Lower lobe of right lung (tissue), 2 donors: ENCODE measurements at regions not wholly inside any gene's neighbourhood (a gene's known extent, or its start where the extent isn't known, plus 50 kb on each side); places are given as distances from the start of the nearest gene placed in this dataset.

Experiments
- ATAC-seq, 2 donors: fragments of 200-7000 bp; cut with Tn5 transposase; one replicate each; pipeline ENCODE4 v1.9.1; 2020 to 2022; ENCODE audit warnings: mild to moderate bottlenecking in 2 of 2, moderate library complexity in 2 of 2
- DNase-seq: peaks from one replicate; pipeline ENCODE4 v3.0.0-alpha.2; 2020
- H3K27ac ChIP-seq: fragments of 200-600 bp; one replicate; pipeline ENCODE4 v1.8.0; 2022
- H3K27me3 ChIP-seq: fragments of 200-600 bp; one replicate; pipeline ENCODE4 v1.8.0; 2022; ENCODE audit warnings: low read depth
- H3K36me3 ChIP-seq: fragments of 200-600 bp; one replicate; pipeline ENCODE4 v1.8.0; 2022; ENCODE audit warnings: mild to moderate bottlenecking
- H3K4me1 ChIP-seq: fragments of 200-600 bp; one replicate; pipeline ENCODE4 v1.8.0; 2022
- H3K4me3 ChIP-seq: fragments of 200-600 bp; one replicate; pipeline ENCODE4 v1.8.0; 2022; ENCODE audit warnings: mild to moderate bottlenecking
- H3K9me3 ChIP-seq: fragments of 200-600 bp; one replicate; pipeline ENCODE4 v1.8.0; 2022
- intact Hi-C: fragments of 100-400 bp; cut with DNase I; formaldehyde crosslinking; loops from one replicate; pipeline ENCODE4 v1.11.0; 2022
- TF ChIP-seq, protein P1 (sequence below): fragments of 200-600 bp; IDR thresholded peaks from one replicate; pipeline ENCODE4 v1.8.0; 2022; ENCODE audit warnings: antibody characterized with exemption, mild to moderate bottlenecking
- donor health status: DM: no; HTN: yes; CAD: no; lungs with severe emphysema.

GRCh38 chr3:152720951-152721718 lies 113.8 kb upstream of the P2RY1 start:
- no peak for ATAC-seq
- no peaks in the 10 kb centered on the region for H3K36me3 ChIP-seq
- no peak overlapping the region for H3K27ac ChIP-seq
- DNase-seq, result no peak
- H3K27me3 ChIP-seq, result no peaks in the 10 kb centered on the region
- TF ChIP-seq, protein P1, sequence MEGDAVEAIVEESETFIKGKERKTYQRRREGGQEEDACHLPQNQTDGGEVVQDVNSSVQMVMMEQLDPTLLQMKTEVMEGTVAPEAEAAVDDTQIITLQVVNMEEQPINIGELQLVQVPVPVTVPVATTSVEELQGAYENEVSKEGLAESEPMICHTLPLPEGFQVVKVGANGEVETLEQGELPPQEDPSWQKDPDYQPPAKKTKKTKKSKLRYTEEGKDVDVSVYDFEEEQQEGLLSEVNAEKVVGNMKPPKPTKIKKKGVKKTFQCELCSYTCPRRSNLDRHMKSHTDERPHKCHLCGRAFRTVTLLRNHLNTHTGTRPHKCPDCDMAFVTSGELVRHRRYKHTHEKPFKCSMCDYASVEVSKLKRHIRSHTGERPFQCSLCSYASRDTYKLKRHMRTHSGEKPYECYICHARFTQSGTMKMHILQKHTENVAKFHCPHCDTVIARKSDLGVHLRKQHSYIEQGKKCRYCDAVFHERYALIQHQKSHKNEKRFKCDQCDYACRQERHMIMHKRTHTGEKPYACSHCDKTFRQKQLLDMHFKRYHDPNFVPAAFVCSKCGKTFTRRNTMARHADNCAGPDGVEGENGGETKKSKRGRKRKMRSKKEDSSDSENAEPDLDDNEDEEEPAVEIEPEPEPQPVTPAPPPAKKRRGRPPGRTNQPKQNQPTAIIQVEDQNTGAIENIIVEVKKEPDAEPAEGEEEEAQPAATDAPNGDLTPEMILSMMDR, result no peak
- H3K4me3 ChIP-seq, result no peak overlapping the region
- intact Hi-C loops, result no loop called here
- no peaks in the 10 kb centered on the region for H3K9me3 ChIP-seq
- no peaks in the 10 kb centered on the region for H3K4me1 ChIP-seq

DNA sequence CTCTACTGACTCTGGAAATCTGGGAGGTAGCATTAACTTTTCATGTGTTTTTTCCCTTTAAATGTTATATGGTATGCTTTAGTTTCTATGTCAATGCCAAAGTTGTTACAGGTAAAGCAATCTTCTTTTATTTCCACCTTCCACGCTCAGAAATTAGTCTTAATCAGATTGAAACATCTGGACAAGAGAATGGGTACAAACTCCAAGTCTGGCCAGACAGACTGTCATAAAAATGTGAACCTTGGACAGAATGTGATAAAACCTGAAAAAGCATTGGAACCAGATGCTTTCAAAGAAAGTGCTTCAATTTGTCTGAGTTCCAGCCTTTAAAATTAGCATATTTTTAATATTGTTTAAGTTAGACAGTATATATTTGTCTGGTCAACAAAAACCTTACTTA lies 110.7 kb upstream of the P2RY1 start:
- no peak for ATAC-seq
- no peak overlapping the region for H3K4me3 ChIP-seq
- H3K36me3 ChIP-seq, result no peaks in the 10 kb centered on the region
- no peak overlapping the region for H3K27ac ChIP-seq
- no peak for DNase-seq
- intact Hi-C loops, result no loop called here
- H3K9me3 ChIP-seq, result no peaks in the 10 kb centered on the region
- no peaks in the 10 kb centered on the region for H3K4me1 ChIP-seq
- TF ChIP-seq, protein P1, result no peak
- no peaks in the 10 kb centered on the region for H3K27me3 ChIP-seq

DNA sequence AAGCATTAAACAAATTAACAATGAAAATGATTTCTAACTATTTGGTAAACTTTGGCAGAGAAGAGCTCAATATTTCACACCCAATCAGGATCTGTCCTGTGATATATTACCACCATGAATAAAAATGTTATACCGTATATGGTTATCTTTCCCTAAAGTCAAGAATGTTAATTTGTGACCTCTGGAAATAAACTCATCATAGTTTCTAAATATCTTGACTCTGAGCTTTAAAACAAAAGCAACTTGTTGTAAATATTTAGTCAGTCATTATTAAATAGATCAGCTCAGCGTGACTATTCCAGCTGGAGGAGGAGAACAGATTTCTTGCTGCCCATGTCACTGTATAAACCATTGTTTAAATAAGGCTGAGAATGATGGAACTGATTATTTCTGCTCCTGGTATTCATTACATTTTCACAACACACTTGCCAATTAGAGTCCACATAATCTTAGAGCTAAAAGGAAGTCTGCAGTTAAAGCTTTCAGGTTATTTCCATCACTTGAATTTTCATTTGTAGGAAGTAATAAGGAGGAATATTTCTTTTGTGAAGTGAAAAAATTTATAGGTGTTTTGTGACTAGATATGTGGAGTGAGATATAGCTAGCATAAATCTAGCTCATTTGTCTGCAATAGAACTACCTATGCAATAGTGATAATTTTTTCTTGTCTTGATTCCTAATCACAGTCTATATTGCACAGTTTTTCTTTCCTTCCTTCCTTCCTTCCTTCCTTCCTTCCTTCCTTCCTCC lies 106.5 kb upstream of the P2RY1 start:
- intact Hi-C loops, result no loop called here
- H3K4me1 ChIP-seq, result no peaks in the 10 kb centered on the region
- H3K4me3 ChIP-seq, result no peak overlapping the region
- no peak for DNase-seq
- no peaks in the 10 kb centered on the region for H3K36me3 ChIP-seq
- no peaks in the 10 kb centered on the region for H3K9me3 ChIP-seq
- no peaks in the 10 kb centered on the region for H3K27me3 ChIP-seq
- no peak overlapping the region for H3K27ac ChIP-seq
- TF ChIP-seq, protein P1, result no peak
- ATAC-seq, result no peak

- H3K4me3 ChIP-seq, result no peak overlapping the region
- H3K36me3 ChIP-seq, result no peaks in the 10 kb centered on the region
- H3K27me3 ChIP-seq, result no peaks in the 10 kb centered on the region
- ATAC-seq (no peak), DNase-seq (no peak)
- H3K9me3 ChIP-seq, result no peaks in the 10 kb centered on the region
- TF ChIP-seq, protein P1, result no peak
- H3K27ac ChIP-seq, result no peak overlapping the region
- no peaks in the 10 kb centered on the region for H3K4me1 ChIP-seq
- intact Hi-C loops, result no loop called here
Observed at GRCh38 chr3:152729906-152730305, 105.0 kb upstream of the P2RY1 start.

GRCh38 chr3:152731511-152731910 lies 103.4 kb upstream of the P2RY1 start:
- H3K4me1 ChIP-seq, result no peaks in the 10 kb centered on the region
- H3K4me3 ChIP-seq, result no peak overlapping the region
- H3K36me3 ChIP-seq, result no peaks in the 10 kb centered on the region
- H3K27ac ChIP-seq, result no peak overlapping the region
- ATAC-seq, result no peak
- H3K27me3 ChIP-seq, result no peaks in the 10 kb centered on the region
- intact Hi-C loops, result no loop called here
- DNase-seq, result no peak
- H3K9me3 ChIP-seq, result no peaks in the 10 kb centered on the region
- TF ChIP-seq, protein P1, result no peak
